GM19351 (cell line): ENCODE measurements at regions not wholly inside any gene's neighbourhood (a gene's known extent, or its start where the extent isn't known, plus 50 kb on each side); places are given as distances from the start of the nearest gene placed in this dataset.

Experiments used
- ATAC-seq: cut with Tn5 transposase; IDR thresholded peaks from one replicate; pipeline ENCODE4 v1.9.1; 2021; ENCODE audit warnings: mild to moderate bottlenecking, moderate library complexity; ENCODE audit not compliant: unreplicated experiment

DNA sequence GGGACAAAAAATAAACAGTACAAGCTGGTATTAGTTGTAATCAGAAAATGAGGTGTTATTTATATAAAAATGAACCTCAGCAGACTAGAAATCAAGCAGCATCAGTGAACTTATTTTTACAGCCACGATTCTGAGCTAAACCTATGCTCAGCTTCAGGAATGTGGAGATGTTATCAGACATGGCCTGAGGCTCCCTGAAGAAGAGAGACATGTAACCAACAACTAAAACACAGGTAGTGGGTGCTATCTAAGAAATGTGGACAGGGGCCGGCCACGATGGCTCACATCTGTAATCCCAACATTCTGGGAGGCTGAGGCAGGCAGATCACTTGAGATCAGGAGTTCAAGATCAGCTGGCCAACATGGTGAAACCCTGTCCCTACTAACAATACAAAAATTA lies 534.3 kb downstream of the VRK1 start:
- no peak for ATAC-seq

DNA sequence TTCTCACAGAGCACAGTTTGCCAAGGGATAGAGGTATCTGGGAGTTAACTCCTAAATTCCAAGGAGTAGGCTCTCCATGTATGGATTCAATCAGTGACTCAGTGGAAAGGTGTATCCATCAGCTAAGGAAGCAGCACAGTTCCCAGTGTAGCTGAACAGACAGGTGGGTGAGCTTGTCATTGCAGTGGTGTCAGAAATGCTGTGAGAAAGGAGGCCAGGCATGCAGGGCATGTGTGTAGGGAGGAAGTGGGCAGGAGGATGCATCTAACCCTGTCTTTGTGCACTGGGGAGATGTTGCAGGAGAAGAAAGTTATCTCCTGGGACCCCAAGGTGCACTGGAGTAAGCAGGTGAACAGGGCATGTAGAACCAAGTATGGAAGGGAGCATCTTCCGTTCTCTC lies 539.0 kb downstream of the VRK1 start:
- ATAC-seq, result no peak

DNA sequence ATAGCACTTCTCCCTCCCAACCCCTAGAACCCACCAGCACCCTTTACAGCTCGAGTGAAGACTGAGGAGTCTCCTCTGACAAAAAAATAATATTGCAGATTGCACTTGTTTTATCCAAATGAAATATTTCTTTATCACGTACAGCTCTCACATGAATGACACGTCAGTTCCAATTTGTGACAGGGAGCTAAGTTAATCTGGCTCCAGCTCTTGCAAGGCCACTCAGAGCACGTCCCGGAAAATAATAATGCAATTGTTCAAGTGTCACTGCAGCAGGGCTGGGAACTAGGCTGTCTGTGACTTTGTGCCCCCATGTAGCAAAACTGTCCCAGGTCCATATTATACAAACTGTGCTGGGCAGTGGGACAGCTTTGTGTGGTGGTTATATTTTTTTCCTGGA lies 539.6 kb downstream of the VRK1 start:
- no peak for ATAC-seq

DNA sequence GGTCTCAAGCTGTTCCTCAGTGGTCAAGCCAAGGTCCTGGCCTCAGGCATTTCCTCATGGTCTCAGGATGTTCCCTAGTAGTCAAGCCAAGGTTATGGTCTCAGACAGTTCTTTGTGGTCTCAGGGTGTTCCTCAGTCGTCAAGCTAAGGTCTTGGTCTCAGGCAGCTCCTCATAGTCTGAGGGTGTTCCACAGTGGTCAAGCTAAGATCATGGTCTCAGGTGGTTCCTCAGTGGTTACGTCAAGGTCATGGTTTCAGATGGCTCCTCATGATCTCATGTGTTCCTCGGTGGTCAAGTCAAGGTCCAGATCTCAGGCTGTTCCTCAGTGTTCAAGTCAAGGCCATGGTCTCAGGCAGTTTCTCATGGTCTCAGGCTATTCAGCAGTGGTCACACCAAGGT lies 540.1 kb downstream of the VRK1 start:
- ATAC-seq, result no peak

DNA sequence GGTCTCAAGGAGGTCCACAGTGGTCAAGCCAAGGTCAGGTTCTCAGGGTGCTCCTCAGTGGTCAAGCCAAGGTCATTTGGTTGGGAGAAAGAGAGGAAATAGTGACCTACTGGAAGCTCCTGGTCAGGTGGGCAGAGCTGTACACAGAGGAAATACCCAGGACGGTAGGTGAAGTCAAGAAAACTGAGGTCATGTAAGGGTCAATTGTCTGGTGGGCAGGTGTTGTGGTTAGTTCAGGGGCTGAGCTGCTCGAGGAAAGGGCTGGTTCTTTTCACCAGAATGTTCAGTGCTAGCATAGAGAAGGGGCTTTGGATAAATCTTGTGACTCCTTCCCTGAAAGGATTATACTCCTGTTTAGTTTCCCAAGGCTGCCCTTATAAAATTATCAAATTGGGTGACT lies 540.5 kb downstream of the VRK1 start:
- ATAC-seq, result no peak

DNA sequence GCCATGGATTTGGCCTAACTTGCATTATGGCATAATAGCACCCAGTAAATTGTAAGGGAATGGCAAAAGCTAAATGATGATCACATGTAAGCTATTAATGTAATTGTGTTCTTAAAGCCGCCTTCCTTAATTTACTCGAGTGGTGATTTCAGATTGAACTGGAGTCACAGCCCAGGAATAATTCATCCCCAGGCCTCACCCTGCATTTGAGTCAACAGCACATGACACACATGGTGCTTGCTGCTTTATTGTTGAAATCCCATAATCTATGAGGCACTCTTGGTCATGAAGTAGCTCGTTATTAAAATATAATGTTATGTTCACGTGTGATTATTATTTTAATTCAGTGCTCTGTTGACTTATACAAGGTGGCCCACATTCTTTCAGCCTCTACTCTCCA lies 547.5 kb downstream of the VRK1 start:
- ATAC-seq, result no peak

DNA sequence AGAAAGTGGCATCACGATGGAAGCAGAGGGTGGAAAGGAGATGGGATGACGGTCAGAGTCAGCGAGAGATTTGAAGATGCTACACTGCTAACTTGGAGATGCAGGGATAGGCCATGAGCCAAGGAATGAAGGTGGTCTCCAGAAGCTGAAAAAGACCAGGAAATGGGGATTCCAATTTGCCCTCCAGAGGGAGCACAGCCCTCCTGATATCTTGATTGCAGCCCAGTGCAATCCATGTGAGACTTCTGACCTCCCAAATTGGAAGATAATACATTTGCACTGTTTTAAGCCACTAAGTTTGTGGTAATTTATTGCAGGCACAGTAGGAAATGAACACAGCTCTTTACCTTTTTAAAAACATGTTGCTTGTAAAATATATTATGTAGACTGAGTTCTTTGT lies 549.5 kb downstream of the VRK1 start:
- no peak for ATAC-seq

DNA sequence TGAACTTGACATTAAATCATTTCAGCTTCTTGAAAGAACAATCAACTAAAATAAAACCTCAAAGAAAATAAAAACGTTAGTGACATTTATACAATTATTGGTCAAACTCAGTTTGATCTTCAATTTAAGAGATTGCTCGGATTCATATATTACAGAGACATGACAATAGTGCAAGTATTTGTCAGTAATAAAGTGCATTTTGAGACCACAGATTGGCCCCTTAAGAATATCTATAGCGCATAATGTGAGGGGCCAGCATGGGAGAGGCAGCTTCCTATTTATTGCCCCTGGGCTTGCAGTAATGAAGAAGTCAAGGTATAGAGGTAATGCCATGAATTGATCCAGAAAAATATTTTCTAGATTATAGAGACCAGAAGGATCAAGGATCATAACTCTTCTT lies 552.3 kb downstream of the VRK1 start:
- ATAC-seq, result no peak

DNA sequence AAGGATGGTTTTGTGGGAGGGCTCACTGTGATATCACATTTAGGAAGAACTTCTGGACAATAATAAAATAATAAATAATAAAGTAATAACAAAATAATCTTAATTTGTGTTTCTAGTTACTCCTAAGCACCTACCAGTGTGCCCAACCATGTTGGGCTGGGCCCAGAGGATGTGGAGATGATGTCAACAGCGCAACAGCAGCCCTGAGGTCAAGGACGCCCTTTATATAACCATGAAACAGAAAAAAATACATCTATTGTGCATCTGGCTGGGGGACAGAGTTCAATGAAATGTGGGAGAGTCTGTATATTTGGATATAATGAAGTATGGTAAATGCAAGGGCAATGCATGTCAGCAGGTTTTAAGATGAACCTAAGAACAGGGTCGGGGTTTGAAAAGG lies 552.8 kb downstream of the VRK1 start:
- ATAC-seq, result no peak

DNA sequence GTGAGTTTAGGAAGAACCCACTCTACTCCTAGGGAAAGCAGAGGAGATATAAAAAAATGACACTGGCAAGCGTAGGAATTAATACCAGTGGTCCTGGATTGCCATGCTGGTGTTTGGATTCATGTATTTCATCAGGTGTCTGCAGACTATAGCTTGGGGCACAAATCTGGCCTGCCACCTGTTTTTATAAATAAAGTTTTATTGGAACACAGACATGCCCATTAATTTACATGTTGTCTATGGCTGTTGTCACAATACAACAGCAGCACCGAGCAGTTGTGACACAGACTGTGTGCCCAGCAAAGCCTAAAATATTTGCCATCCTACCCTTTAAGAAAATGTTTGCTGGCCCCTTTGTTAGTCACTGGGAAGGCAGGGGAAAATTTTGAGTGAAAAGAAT lies 553.2 kb downstream of the VRK1 start:
- ATAC-seq, result no peak

DNA sequence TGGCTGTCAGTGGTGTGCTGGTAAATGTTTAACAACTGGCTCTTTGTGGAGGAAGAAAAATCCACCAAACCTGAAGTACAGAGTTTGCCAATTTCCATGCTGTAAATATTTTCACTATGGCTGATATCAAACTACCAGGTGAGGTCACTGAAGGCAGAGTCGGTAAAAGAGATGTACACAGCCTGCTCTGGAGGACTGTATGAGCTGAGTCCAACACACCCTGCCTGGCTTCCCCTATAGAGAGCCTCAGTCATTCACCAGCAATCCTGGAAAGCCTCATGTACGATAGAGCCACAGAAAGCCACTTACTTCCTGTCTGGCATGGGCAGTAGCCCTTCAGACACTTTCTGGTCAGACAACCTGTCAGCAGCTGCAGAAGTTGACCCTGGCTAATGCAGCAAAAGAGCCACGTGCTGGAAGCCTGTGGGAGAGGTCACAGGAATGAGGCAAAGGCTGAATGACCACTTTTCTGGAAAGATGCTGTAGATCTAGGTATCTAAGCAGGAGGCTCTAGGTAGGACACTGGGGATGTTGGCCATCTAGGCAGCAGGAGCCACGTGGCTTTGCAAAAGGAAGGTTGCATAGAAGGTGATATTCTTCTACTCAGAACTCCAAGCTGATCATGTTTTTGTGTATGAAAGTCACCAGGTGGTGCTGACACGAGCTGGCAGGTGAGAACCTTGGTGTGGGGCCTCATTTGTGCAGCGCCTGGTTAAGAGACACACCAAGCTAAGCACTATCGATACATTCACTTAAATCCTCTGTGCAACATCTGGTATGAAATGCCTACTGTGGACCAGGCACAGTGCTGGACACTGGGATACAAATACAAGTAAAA lies 553.9 kb downstream of the VRK1 start:
- no peak for ATAC-seq

DNA sequence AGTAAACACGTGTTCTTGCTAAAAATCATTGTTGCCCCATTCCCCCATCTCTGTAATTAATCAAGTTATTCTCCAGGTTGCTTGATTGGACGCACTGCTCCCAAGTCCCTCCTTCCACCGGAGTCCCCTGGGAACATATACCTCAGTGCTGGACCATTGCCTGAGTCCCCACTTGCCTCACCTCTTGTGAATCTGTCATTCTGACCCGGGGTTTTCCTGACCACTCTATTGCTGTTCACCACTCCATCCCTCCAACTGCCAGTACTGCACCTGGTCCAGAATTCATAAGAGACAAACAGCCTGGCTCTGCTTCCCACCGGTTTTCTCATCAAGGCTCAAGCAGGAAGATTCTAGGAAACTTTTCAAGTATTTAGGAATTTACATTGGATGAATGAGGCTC lies 555.9 kb downstream of the VRK1 start:
- no peak for ATAC-seq

DNA sequence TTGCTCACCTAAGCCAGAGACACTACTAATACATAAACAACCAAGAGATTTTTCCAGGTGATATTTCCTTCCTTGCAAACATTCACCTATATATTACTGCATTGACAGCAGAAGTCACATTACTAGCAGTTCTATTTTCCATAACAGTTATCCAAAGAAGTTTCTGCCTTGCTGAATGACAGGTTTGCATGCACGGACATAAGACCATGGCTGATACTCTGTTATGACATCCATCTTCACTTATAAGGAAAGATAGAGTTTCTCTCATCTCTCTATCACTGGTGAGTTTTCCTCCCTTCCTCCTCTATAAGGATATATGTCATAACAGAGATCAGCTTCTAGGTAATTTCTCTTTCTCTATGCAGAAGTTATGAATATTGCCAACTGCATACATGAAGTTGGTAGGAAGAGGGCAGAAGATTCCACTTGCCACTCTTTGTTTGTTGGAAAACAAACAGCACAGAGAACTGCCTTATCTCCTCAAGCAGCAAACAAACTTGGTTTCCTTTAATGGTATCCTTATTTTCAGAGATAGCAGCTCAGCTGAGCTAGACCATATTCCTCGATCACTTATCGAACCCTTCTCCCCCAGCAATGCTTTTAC lies 557.0 kb downstream of the VRK1 start:
- no peak for ATAC-seq

DNA sequence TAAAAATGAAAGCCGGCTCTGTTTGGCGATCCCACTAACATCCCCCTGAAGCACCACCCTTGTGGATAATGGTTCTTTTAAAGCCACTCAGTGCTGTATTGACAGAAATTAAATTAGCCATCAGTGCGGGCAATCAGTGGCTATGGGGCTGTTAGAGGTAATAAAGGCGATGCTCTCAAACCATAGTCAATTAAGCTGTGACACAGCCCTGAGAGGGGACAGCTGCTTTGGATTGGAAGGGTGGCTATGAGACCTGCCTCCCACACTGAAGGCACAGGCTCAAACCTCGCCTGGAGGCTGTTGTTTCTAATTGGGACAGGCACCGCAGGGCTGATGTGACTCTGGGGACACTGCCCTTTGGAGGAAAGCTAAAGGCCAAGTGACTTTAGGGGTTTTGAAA lies 562.2 kb downstream of the VRK1 start:
- no peak for ATAC-seq

DNA sequence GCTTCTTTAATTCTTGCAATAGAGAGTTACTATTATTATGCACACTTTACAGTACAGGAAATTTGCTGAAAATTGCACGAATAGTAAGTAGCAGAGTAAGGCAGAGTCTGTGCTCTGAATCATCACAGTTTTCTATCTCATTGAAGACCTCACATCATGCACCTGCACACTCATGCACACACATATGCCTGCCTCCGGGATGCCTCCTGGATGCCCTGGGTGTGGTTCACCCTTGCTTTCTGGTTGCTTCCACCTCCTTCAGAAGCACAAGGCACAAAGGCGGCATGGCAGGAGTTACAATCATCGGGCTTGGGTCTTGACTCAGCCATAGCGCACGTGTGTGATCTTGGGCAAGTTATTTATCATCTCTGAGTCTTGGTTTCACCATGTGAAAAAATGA lies 564.0 kb downstream of the VRK1 start:
- no peak for ATAC-seq

DNA sequence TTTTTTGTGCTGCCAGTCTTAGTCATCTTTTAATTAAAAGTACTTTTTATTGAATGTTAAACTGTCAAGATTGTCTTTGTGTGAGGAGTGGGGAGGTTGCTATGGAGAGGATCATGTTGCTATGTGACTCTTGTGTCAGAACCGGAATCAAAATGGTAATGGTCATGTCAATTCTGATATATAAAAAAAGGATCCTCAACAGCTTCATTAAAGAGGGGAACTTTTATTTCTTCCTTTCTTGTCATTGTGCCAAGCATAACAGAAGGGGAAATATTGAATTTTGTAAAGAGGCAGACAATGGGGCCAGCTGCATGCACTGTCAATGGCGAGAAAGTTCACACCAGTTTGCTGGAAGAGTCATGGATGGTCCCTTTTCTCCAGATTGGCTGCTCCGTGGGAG lies 564.8 kb downstream of the VRK1 start:
- no peak for ATAC-seq

DNA sequence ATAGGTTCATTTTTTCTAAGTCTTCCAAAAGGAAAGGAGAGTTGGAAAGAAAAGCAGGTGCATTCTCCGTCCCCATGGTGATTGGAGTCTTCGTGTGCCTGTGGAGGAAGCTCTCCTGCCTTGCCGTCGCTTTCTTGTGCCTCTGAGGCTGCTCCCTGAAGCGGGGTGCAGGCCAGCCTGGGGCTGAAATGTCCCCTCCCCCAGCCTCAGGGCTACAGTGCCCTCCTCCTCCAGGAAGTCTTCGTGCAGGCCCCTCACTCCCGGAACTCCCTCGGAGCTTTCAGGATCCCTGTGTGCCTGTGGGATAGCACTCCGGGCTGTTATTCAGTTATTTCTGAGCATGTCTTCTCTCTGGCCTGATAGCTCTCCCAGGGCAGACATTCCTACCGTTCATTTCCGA lies 569.2 kb downstream of the VRK1 start:
- ATAC-seq, result no peak

DNA sequence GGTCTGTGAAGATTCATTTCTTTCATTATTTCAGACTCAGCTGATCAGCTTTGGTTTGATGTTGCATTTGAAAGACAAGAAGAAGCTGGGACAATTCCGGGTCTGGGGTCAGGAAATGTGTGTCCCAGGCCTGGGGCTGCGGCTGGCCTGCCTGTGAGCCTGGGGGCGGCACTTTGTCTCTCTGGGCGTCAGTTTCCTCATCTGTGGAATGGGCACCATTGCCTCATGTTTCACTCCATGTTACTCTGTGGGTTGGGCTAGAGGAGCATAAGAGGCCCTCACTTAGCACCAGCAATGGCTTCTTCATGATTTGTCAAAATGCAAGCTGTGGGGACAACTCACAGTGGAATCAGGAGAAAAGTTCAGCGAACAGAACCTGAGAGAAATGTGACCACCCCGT lies 570.1 kb downstream of the VRK1 start:
- ATAC-seq, result no peak

DNA sequence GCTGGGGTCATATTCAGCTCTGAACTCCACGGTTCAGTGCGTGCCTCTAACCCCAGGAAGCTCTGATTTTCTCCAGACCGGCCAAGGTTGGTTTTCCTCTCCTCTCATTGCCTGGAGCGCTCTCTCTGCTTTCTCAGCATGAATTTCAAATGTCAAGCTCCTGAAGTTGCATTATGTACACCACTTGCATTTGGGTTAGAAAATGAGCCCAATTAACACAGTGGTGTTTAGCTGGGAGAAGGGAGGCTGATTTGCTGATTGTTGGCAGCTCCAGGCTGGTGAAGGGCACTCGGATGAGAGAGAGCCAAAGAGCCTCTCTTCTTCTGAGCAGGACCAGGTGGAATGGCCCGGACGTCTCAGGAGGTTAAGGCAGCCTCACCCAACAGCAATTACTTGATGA lies 570.9 kb downstream of the VRK1 start:
- ATAC-seq, result no peak

DNA sequence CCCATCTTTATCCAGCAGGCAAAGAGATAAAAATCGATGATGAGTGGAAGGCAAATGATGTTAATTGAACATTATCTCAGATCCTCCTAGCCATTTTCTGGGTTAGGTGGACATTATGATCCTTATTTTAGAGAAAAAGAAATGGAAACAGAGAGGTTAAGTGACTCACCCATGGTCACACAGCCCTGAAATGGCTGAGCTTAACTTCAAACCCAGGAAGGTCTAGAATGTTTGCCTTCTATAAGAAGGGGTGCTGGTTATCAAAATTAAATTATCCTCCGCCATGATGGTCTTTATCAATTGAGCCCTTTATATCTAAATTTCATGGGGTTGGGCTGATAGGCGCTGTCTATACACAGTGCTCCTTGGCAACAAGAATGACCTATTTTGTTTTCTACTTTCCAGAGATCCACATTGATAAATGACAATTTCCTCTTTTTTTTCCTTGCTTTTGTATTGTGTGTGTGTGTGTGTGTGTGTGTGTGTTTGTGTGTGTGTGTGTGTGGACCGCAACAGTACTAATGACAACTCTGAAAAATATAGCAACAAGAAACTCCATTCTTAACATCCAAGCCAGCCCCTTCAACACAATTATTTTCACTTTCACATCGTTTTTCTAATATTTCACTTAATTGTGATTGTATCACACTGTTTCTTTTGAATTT lies 571.9 kb downstream of the VRK1 start:
- no peak for ATAC-seq

DNA sequence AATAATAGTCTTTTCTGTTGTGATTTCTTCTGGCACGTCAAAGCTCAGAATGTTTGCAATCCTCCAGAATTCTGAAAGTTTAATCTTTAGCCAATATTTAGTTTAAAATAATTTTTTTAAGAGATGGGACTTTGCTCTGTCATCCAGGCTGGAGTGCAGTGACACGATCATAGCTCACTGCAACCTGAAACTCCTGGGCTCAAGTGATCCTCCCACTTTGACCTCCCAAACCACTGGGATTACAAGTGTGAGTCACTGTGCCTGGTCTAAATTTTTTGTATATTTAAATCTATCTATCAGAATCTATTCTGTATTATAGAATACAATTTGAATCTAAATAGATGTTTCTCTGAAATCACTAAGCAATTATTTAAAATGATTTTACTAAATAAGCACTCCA lies 572.7 kb downstream of the VRK1 start:
- ATAC-seq, result no peak

DNA sequence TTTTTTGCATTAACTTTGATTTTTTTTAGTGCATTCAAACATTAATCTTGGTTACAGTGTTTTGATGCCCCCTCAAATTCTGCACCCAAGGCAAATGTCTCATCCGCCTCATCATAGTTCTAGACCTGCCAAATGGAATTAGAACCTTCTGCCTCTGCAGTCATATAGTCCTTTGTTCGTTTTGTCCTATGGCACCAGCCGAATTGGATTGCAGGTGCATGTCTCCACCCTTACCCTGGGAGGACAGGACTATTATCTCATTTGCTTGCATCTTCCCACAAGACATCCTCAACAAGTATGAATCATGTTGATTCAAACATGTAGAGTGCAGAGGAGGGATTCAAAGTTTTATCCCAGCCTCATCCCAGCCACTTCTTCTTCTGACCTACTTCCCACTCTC lies 579.1 kb downstream of the VRK1 start:
- ATAC-seq, result no peak
